ENCODE measurements at regions not wholly inside any gene's neighbourhood (a gene's known extent, or its start where the extent isn't known, plus 50 kb on each side); places are given as distances from the start of the nearest gene placed in this dataset.

DNA sequence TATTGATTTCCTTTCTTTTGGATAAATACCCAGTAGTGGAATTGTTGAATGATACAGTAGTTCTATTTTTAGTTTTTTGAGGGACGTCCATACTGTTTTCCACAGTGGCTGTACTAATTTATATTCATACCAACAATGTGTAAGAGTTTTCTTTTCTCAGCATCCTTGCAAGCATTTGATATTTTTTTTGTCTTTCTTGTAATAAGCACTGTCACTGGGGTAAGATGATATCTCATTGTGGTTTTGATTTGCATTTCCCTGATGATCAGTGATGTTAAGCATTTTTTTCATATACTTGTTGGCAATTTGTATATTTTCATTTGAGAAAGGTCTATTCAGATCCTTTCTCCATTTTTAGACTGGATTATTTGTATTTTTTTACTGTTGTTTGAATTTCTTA lies 308.7 kb downstream of the PTEN start:
- no peak for TF ChIP-seq EZH2 (IDR thresholded peaks at IDR 0.05; ENCODE audit: borderline replicate concordance, control insufficient read depth, low read depth, low read length)
- no peak for TF ChIP-seq TARDBP (IDR thresholded peaks at IDR 0.05; ENCODE audit: borderline replicate concordance)
- TF ChIP-seq POLR2AphosphoS5 (IDR thresholded peaks at IDR 0.05; ENCODE audit: low read length), result no peak
- TF ChIP-seq, protein P1, sequence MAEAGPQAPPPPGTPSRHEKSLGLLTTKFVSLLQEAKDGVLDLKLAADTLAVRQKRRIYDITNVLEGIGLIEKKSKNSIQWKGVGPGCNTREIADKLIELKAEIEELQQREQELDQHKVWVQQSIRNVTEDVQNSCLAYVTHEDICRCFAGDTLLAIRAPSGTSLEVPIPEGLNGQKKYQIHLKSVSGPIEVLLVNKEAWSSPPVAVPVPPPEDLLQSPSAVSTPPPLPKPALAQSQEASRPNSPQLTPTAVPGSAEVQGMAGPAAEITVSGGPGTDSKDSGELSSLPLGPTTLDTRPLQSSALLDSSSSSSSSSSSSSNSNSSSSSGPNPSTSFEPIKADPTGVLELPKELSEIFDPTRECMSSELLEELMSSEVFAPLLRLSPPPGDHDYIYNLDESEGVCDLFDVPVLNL (IDR thresholded peaks at IDR 0.05; ENCODE audit: low read depth, low read length), result no peak
- TF ChIP-seq, protein P2, sequence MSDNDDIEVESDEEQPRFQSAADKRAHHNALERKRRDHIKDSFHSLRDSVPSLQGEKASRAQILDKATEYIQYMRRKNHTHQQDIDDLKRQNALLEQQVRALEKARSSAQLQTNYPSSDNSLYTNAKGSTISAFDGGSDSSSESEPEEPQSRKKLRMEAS (IDR thresholded peaks at IDR 0.05; ENCODE audit: low read depth, low read length), result no peak
- TF ChIP-seq ATF3 (IDR thresholded peaks at IDR 0.05; ENCODE audit: borderline replicate concordance, extremely low read depth, low read depth, low read length), result no peak

All from GM12878 (cell line).